ENCODE measurements at regions not wholly inside any gene's neighbourhood (a gene's known extent, or its start where the extent isn't known, plus 50 kb on each side); places are given as distances from the start of the nearest gene placed in this dataset.

GRCh38 chr7:110399421-110399820 is 691.5 kb upstream of the LRRN3 start:
- no peaks in the 10 kb centered on the region for H3K4me1 ChIP-seq (ENCODE audit: low read depth)
- H3K4me3 ChIP-seq = no peak overlapping the region
- DNase-seq (no peak), ATAC-seq (no peak)
- no peaks in the 10 kb centered on the region for H3K9me3 ChIP-seq
- no peaks in the 10 kb centered on the region for H3K36me3 ChIP-seq (ENCODE audit: low read depth)
- TF ChIP-seq, protein P1, sequence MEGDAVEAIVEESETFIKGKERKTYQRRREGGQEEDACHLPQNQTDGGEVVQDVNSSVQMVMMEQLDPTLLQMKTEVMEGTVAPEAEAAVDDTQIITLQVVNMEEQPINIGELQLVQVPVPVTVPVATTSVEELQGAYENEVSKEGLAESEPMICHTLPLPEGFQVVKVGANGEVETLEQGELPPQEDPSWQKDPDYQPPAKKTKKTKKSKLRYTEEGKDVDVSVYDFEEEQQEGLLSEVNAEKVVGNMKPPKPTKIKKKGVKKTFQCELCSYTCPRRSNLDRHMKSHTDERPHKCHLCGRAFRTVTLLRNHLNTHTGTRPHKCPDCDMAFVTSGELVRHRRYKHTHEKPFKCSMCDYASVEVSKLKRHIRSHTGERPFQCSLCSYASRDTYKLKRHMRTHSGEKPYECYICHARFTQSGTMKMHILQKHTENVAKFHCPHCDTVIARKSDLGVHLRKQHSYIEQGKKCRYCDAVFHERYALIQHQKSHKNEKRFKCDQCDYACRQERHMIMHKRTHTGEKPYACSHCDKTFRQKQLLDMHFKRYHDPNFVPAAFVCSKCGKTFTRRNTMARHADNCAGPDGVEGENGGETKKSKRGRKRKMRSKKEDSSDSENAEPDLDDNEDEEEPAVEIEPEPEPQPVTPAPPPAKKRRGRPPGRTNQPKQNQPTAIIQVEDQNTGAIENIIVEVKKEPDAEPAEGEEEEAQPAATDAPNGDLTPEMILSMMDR (IDR thresholded peaks at IDR 0.05) = no peak
- intact Hi-C loops (cut with DNase I, micrococcal nuclease) = no loop called here

- no peak for ATAC-seq
- TF ChIP-seq, protein P1 (IDR thresholded peaks at IDR 0.05) = no peak
- no peaks in the 10 kb centered on the region for H3K4me1 ChIP-seq (ENCODE audit: low read depth)
- H3K36me3 ChIP-seq (ENCODE audit: low read depth) = no peaks in the 10 kb centered on the region
- no peak for DNase-seq
- intact Hi-C loops (cut with DNase I, micrococcal nuclease) = no loop called here
- H3K4me3 ChIP-seq = no peak overlapping the region
- no peaks in the 10 kb centered on the region for H3K9me3 ChIP-seq
Observed at GRCh38 chr7:110400411-110400810, 690.5 kb upstream of the LRRN3 start.

GRCh38 chr7:110407242-110407641 is 683.7 kb upstream of the LRRN3 start:
- Histone ChIP-seq H3K4me1 (ENCODE audit: low read depth) (no peaks in the 10 kb centered on the region), H3K36me3 (ENCODE audit: low read depth) (no peaks in the 10 kb centered on the region), H3K9me3 (no peaks in the 10 kb centered on the region), H3K4me3 (no peak overlapping the region)
- no peak for DNase-seq
- intact Hi-C loops (cut with DNase I, micrococcal nuclease) = no loop called here
- TF ChIP-seq, protein P1 (IDR thresholded peaks at IDR 0.05) = no peak
- no peak for ATAC-seq

DNA sequence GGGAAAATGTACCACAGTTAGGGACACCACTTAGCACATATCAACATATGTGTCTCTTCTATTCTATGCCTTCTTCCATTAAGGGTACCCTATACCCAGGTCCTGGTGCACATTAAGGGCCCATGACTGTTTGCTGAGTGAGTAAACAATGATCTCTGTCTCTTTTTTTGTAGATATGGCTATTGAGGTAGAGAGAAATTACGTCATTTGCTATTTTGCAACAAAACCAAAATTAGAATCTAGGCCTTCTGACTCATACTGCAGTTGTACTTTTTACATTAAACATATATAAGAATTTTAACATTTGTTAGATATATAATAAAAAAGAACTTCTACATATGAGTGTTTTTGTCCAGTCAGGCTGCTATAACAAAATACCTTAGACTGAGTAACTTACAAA is 683.2 kb upstream of the LRRN3 start:
- ATAC-seq = no peak
- Histone ChIP-seq H3K36me3 (ENCODE audit: low read depth) (no peaks in the 10 kb centered on the region), H3K4me1 (ENCODE audit: low read depth) (no peaks in the 10 kb centered on the region), H3K4me3 (no peak overlapping the region), H3K9me3 (no peaks in the 10 kb centered on the region)
- TF ChIP-seq, protein P1 (IDR thresholded peaks at IDR 0.05) = no peak
- DNase-seq = no peak
- intact Hi-C loops (cut with DNase I, micrococcal nuclease) = no loop called here

GRCh38 chr7:110412614-110413013 is 678.3 kb upstream of the LRRN3 start:
- no peaks in the 10 kb centered on the region for H3K36me3 ChIP-seq (ENCODE audit: low read depth)
- no peaks in the 10 kb centered on the region for H3K9me3 ChIP-seq
- no peak for DNase-seq
- TF ChIP-seq, protein P1 (IDR thresholded peaks at IDR 0.05) = no peak
- no peak for ATAC-seq
- intact Hi-C loops (cut with DNase I, micrococcal nuclease) = no loop called here
- no peak overlapping the region for H3K4me3 ChIP-seq
- H3K4me1 ChIP-seq (ENCODE audit: low read depth) = no peaks in the 10 kb centered on the region

GRCh38 chr7:110413038-110413437 is 677.9 kb upstream of the LRRN3 start:
- Histone ChIP-seq H3K4me3 (no peak overlapping the region), H3K9me3 (no peaks in the 10 kb centered on the region), H3K36me3 (ENCODE audit: low read depth) (no peaks in the 10 kb centered on the region), H3K4me1 (ENCODE audit: low read depth) (no peaks in the 10 kb centered on the region)
- ATAC-seq (no peak), DNase-seq (no peak)
- intact Hi-C loops (cut with DNase I, micrococcal nuclease) = no loop called here
- TF ChIP-seq, protein P1 (IDR thresholded peaks at IDR 0.05) = no peak
